Ishikawa (cell line): ENCODE measurements at regions not wholly inside any gene's neighbourhood (a gene's known extent, or its start where the extent isn't known, plus 50 kb on each side); places are given as distances from the start of the nearest gene placed in this dataset.

ENCODE experiments used
- EP300 ChIP-seq: IDR thresholded peaks from 2 replicates; pipeline ENCODE4 v1.6.1; 2012; ENCODE audit warnings: borderline replicate concordance
- RAD21 ChIP-seq: IDR thresholded peaks from 2 replicates; pipeline ENCODE4 v1.6.1; 2012; ENCODE audit warnings: low read depth

- TF ChIP-seq EP300 = no peak
- no peak for TF ChIP-seq RAD21
Observed at GRCh38 chr3:117751651-117752050, 1042.1 kb downstream of the TUSC7 start.
